H1 (cell line): ENCODE measurements at regions not wholly inside any gene's neighbourhood (a gene's known extent, or its start where the extent isn't known, plus 50 kb on each side); places are given as distances from the start of the nearest gene placed in this dataset.

Experiments
- EGR1 ChIP-seq: IDR thresholded peaks from 2 replicates; pipeline ENCODE4 v1.6.1; 2011; ENCODE audit warnings: low read depth, low read length, borderline replicate concordance
- EZH2 ChIP-seq: fragments of 200-600 bp; sonication (generic); IDR thresholded peaks from 2 replicates; pipeline ENCODE4 v1.7.1; 2012; ENCODE audit warnings: low read depth, mild to moderate bottlenecking, moderate library complexity, low read length, inconsistent platforms; ENCODE audit not compliant: severe bottlenecking
- JUND ChIP-seq: IDR thresholded peaks from 2 replicates; pipeline ENCODE4 v1.6.1; 2011; ENCODE audit warnings: mild to moderate bottlenecking, improper control_type of control experiment, low read length
- SAP30 ChIP-seq: fragments of 300-600 bp; sonication (generic); IDR thresholded peaks from 2 replicates; pipeline ENCODE4 v1.7.1; 2012; ENCODE audit warnings: low read length, moderate library complexity, mild to moderate bottlenecking, inconsistent platforms; ENCODE audit not compliant: insufficient read depth, insufficient replicate concordance
- SIX5 ChIP-seq: IDR thresholded peaks from 2 replicates; pipeline ENCODE4 v1.6.1; 2011; ENCODE audit warnings: mild to moderate bottlenecking, low read depth, low read length
- TF ChIP-seq, protein P1 (sequence below): fragments of 300-600 bp; sonication (generic); IDR thresholded peaks from 2 replicates; pipeline ENCODE4 v1.7.1; 2012; ENCODE audit warnings: low read length, moderate library complexity, mild to moderate bottlenecking, inconsistent platforms; ENCODE audit not compliant: insufficient replicate concordance

DNA sequence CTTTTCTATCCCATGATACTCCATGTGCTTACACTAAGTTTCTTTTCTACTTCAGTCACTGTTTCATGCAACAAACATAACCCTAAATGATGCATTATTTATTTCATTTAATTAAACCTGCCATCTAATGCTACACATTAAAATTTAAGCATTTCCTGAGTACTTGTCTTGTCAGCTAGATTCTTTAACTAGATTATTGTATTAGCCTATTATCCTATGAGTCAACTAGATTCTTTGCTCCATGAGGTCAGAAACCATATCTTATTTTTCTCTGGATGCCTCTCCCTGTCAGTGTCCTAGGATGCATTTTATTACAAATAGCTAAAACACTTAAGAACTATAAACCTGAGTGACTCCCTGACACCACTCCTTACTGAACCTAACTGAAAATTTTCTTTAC, 652.4 kb downstream of the SLC4A3 start (continued):
- TF ChIP-seq, protein P1, sequence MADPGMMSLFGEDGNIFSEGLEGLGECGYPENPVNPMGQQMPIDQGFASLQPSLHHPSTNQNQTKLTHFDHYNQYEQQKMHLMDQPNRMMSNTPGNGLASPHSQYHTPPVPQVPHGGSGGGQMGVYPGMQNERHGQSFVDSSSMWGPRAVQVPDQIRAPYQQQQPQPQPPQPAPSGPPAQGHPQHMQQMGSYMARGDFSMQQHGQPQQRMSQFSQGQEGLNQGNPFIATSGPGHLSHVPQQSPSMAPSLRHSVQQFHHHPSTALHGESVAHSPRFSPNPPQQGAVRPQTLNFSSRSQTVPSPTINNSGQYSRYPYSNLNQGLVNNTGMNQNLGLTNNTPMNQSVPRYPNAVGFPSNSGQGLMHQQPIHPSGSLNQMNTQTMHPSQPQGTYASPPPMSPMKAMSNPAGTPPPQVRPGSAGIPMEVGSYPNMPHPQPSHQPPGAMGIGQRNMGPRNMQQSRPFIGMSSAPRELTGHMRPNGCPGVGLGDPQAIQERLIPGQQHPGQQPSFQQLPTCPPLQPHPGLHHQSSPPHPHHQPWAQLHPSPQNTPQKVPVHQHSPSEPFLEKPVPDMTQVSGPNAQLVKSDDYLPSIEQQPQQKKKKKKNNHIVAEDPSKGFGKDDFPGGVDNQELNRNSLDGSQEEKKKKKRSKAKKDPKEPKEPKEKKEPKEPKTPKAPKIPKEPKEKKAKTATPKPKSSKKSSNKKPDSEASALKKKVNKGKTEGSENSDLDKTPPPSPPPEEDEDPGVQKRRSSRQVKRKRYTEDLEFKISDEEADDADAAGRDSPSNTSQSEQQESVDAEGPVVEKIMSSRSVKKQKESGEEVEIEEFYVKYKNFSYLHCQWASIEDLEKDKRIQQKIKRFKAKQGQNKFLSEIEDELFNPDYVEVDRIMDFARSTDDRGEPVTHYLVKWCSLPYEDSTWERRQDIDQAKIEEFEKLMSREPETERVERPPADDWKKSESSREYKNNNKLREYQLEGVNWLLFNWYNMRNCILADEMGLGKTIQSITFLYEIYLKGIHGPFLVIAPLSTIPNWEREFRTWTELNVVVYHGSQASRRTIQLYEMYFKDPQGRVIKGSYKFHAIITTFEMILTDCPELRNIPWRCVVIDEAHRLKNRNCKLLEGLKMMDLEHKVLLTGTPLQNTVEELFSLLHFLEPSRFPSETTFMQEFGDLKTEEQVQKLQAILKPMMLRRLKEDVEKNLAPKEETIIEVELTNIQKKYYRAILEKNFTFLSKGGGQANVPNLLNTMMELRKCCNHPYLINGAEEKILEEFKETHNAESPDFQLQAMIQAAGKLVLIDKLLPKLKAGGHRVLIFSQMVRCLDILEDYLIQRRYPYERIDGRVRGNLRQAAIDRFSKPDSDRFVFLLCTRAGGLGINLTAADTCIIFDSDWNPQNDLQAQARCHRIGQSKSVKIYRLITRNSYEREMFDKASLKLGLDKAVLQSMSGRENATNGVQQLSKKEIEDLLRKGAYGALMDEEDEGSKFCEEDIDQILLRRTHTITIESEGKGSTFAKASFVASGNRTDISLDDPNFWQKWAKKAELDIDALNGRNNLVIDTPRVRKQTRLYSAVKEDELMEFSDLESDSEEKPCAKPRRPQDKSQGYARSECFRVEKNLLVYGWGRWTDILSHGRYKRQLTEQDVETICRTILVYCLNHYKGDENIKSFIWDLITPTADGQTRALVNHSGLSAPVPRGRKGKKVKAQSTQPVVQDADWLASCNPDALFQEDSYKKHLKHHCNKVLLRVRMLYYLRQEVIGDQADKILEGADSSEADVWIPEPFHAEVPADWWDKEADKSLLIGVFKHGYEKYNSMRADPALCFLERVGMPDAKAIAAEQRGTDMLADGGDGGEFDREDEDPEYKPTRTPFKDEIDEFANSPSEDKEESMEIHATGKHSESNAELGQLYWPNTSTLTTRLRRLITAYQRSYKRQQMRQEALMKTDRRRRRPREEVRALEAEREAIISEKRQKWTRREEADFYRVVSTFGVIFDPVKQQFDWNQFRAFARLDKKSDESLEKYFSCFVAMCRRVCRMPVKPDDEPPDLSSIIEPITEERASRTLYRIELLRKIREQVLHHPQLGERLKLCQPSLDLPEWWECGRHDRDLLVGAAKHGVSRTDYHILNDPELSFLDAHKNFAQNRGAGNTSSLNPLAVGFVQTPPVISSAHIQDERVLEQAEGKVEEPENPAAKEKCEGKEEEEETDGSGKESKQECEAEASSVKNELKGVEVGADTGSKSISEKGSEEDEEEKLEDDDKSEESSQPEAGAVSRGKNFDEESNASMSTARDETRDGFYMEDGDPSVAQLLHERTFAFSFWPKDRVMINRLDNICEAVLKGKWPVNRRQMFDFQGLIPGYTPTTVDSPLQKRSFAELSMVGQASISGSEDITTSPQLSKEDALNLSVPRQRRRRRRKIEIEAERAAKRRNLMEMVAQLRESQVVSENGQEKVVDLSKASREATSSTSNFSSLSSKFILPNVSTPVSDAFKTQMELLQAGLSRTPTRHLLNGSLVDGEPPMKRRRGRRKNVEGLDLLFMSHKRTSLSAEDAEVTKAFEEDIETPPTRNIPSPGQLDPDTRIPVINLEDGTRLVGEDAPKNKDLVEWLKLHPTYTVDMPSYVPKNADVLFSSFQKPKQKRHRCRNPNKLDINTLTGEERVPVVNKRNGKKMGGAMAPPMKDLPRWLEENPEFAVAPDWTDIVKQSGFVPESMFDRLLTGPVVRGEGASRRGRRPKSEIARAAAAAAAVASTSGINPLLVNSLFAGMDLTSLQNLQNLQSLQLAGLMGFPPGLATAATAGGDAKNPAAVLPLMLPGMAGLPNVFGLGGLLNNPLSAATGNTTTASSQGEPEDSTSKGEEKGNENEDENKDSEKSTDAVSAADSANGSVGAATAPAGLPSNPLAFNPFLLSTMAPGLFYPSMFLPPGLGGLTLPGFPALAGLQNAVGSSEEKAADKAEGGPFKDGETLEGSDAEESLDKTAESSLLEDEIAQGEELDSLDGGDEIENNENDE = no peak
- TF ChIP-seq JUND = no peak
- TF ChIP-seq SAP30 = no peak
- TF ChIP-seq SIX5 = no peak
- TF ChIP-seq EGR1 = no peak
- no peak for TF ChIP-seq EZH2
